SKM-1 treated with dmso at 0.1 percent for 144 hours (cell line): ENCODE measurements at regions not wholly inside any gene's neighbourhood (a gene's known extent, or its start where the extent isn't known, plus 50 kb on each side); places are given as distances from the start of the nearest gene placed in this dataset.

ENCODE experiments used
- DNase-seq: peaks from one replicate; lab custom pipeline; 2025; ENCODE audit not compliant: unreplicated experiment; lab: John Stamatoyannopoulos, UW

DNA sequence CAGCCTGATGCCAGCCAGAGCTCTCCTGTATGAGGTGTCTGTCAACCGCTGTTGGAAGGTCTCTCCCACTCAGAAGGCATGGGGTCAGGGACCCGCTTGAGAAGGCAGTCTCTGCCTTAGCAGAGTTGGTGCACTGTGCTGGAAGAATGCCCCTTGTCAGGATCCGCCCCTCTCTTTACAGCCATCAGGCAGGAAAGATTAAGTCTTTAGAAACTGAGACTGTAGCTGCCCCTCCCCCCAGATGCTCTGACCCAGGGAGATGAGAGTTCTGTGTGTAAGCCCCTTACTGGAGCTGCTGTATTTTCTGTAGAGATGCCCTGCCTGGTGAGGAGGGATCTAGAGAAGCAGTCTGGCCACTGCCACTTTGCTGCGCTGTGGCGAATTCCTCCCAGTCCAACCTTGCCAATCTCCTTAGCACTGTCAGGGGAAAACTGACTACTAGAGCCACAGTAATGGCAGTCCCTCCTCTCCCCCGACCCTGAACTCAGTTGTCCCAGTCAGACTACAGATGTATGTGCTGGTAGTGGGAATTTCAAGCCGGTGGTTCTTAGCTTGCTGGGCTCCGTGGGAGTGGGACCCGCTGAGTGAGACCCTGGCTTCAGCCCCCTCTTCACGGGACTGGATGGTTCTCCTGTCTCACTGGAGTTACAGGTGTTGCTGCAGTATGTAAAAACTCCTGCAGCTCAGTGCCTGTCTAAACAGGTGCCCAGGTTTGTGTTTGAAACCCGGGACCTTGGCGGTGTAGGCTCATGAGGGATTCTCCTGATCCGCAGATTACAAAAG, 285.5 kb upstream of the ZWINT start:
- DNase-seq = no peak

DNA sequence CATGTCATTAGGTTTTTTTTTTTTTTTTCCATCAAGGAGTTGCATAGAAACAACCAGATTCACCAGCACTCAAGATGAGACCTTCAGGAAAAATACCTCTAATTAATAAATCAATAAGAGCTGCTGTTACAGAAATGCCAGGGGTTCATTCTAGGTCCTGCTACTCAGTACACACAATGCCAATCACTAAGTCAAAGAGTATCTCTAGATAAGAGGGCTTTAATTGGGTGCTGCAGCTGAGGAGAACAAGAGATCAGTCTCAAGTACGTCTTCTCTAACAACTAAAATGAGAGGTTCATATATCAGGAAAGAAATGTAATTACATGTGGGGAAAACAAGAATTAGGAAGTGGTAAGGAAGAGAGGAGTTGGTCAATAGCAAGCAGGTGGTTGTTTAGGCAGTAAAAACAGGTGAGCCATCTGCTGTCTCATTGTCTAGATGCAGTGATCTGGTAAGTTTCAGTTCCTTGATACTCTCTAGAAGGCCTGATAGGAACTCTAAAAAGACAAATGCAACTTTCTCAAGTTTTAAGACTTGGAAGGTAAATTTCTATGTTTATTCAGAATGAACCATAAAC, 272.9 kb upstream of the ZWINT start:
- DNase-seq = no peak

- DNase-seq = no peak
These were observed 271.5 kb upstream of the ZWINT start for GRCh38 chr10:56632537-56632936.

DNA sequence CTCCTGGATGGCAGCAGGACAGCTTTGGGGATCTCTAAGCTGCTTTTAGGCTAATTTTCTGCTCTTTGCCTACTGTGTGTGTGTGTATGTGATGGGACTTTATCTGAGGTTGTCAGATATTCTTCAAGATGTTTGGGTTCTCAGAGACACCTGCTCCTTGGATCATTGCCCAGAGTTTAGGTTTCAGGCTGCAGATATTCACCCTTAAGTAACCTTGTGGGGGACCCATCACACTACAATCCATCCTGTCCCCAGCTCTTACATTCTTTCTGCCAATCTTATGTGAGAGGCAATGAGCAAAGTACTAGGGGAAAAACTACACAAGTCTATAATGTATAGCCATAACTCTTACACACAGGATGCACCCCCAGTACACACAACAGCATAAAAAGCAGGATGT, 263.0 kb upstream of the ZWINT start:
- DNase-seq = no peak

DNA sequence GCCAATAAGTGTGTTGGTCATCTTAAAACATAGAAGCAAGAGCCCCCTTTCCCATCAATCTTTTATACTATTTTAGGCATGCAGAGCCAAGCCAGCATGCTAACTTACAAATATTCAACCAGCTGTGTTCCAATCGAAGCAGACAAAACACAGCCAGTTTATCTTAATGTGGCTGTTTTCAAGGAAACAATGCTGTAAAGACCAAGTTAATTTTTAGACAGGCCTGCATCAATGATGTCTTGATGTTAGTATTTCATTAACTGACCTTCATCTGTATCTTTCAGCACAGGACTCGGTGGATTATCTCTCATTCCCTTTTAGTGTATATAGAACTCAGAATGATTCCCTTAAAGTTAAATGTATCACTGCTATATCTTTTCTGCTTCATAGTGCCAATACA, 262.0 kb upstream of the ZWINT start:
- DNase-seq = no peak

DNA sequence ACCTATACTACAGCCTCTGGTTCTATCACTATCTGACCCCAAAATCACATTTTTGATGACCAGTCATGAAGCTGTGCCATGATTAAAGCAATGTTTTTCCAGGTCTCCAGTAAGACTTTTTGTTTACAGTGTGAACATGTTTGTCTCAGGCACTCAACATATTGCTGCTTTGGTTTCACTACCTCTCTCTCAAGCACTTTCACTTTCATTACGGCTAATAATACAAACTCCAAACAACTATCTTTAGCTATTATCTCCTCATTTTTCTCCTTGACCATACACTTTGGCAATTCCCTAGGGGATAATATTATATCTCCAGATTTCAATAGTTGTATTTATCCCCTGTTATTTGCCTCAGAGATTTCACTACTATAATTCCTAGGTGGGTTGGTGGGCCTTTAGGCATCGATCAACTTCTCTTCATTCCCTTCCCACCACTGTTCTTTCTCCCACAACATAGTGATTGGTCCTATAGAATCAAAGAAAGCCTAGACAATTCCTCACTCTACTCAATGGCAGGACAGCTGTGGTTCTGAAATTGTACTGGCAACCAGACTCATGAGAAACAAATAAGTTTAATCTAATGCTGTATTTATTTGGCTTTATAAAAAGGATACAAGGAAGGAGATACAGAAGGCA, 261.4 kb upstream of the ZWINT start:
- no peak for DNase-seq

- no peak for DNase-seq
These were observed 245.1 kb upstream of the ZWINT start for GRCh38 chr10:56606202-56606601.

GRCh38 chr10:56605051-56605450, 244.0 kb upstream of the ZWINT start:
- DNase-seq = no peak

DNA sequence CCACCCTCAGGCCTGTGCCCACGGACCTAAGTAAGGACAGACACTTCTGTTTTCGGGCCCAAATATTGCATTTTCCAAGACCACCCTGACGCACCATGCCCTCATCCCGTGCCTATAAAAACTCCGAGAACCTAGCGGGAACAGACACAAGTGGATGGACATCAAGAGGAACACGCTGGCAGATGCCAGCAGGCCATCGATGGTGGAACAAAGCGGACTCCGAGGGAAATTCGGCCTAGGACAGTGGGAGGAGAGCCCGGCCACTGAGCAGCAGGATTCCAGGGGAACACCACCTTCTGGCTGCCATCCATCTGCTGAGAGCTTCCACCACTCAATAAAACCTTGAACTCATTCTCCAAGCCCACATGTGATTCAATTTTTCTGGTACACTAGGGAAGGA, 243.6 kb upstream of the ZWINT start:
- DNase-seq = no peak

DNA sequence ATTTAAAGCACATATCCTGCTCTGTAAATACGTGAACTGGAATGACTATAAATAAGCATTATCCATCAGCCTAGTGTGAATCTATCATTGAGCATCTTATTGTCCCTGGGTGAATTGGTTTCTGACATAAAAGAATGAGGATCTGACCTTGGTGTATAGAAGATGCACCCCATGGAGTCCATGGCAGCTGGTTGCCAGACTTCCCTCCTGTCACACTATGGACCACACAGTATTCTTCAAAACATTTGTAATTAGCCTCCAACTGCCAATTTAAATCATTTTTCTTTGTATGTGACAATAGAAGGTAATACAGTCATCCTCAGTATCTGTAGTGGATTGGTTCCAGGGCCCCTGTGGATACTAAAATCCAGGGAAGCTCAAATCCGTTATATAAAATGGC, 238.1 kb upstream of the ZWINT start:
- DNase-seq = no peak

DNA sequence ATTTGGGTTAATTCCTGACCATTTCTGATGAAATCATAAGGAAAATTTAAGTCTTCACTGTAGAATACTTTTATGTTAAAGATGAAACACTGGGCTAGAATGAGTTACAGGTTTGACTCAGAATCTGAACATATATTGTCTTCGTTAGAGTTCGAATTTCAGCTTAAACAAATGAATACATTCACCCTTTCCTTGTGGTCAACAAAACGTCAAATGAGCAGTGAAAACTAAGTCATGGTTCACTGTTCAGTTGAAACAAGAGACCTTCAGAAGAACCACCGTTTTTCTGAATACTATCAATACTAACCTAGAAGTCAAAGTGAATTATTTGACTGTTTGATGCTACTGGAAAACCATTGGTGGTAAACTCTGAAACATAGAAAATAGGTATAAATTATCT, 235.2 kb upstream of the ZWINT start:
- DNase-seq = no peak

- no peak for DNase-seq
These were observed 232.1 kb upstream of the ZWINT start for GRCh38 chr10:56593120-56593519.

DNA sequence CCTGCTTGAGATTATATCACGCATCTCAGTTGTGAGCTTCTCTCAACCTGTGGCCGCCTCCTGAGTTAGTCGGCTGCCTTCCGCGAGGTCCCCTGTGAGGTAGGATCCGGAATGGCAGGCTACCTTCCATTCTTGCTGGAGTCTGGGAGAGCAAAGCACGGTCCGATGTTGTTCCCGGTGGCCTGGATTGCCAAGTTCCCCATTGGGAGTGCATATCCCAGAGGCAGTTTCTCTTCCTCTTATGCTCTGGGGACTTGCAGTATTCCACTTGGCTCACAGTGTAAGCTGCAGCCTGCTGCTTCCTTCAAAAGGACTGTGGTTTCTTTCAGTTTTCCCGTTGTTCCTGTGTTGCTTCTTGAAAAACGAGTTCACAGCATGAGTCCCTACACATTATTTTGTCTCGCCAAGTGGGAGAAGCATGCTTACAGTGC, 225.4 kb upstream of the ZWINT start:
- DNase-seq = no peak

- no peak for DNase-seq
These were observed 224.6 kb upstream of the ZWINT start for GRCh38 chr10:56585447-56586171.

DNA sequence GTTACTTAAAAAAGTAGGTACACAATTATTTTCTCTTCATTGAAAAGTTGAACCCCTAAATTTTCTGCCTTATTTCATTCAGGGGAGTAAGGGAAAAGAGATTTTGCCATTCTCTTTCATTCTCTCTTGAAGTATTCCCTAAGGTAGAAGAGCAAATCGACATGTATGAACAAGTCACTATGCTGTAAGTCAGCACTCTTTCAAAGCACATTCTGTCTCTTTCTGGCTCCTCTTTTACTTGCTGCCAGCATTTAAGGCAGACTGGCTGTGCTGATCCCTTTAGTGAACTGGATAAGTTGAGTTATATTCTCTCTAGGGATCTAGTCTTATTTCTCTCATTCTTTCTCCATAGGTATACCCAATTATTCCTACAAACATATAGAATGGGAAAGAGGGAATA, 222.3 kb upstream of the ZWINT start:
- no peak for DNase-seq

GRCh38 chr10:56567580-56567979, 206.5 kb upstream of the ZWINT start:
- no peak for DNase-seq

DNA sequence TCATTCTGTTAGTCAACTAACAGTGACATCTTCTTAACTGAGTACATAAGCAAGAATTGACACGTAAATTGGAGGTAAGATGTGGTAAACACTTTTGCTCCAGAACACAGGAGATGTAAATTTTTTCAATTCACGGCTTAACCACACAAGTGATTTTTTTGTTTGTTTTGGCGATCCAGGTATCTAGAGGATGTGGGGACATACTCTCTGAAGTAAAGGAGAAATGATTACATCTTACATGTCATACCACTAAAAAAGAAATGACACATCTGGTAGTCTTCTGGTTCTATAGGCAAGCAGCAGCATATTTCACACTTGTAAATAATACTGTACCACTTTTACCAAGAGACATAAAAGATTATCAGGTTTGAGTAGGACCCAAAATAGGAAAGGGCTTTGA, 200.3 kb upstream of the ZWINT start:
- DNase-seq = no peak

GRCh38 chr10:56551037-56551436, 190.0 kb upstream of the ZWINT start:
- DNase-seq = peak; percentile 21

DNA sequence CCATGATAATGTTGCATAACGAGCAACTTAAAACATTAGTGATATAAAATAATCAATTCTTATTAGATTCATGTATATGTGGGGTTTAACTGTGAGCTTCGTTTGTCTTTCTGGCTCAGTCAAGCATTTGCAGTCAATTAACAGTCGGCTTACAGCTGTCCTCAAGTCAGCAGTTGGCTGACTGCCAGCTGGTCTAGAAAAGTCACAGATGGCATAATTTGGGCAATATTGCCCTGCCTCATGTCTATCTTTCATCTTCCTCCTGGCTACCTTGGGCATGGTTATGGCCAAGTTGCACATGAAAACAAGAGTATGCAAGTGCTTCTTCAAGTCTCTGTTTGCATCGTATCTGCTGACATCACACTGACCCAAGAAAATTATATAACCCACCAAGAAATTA, 186.1 kb upstream of the ZWINT start:
- DNase-seq = no peak

DNA sequence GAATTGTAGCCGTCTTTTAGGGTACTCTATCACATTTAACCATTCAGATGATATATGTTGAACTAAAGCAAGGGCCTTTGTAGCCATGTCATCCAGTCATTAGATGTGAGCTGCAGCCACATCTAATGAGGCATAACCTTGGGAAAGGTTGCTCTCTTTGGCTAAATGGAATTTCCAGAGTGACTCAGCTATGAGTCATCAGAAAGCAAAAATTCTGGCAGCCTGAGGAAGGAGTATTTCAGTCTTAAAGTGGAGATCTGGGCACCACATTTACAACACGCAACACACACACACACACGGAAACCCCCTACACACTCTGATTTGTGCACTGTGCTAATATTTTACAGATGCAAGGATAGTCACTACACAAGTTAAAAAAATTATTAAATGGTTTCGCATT, 176.9 kb upstream of the ZWINT start:
- no peak for DNase-seq

GRCh38 chr10:56522166-56522565, 161.1 kb upstream of the ZWINT start:
- no peak for DNase-seq

GRCh38 chr10:56508562-56508961, 147.5 kb upstream of the ZWINT start:
- no peak for DNase-seq
